Aorta (tissue), 5 donors: ENCODE measurements at regions not wholly inside any gene's neighbourhood (a gene's known extent, or its start where the extent isn't known, plus 50 kb on each side); places are given as distances from the start of the nearest gene placed in this dataset.
"Not testable (repeated sequence)": the region's sequence is repeated elsewhere in the genome, so short reads cannot be mapped to it uniquely, and the experiment has no call there.

Experiments used
- ATAC-seq: fragments of 200-7000 bp; cut with Tn5 transposase; one replicate; pipeline ENCODE4 v1.9.1; 2022; ENCODE audit warnings: moderate library complexity; ENCODE audit not compliant: low FRiP score
- DNase-seq, 2 donors: peaks; one replicate each; pipeline ENCODE4 v3.0.0-alpha.2; 2020
- H3K27ac ChIP-seq, 2 donors: one replicate each; pipeline ENCODE4 v1.5.1; 2013; ENCODE audit warnings: low read length in 2 of 2, mild to moderate bottlenecking in 2 of 2, moderate library complexity in 2 of 2, control low read depth in 1 of 2, inconsistent platforms in 1 of 2, low read depth in 1 of 2
- H3K27me3 ChIP-seq, 2 donors: one replicate each; pipeline ENCODE4 v1.6.1; 2013; ENCODE audit warnings: control low read depth in 1 of 2, low read length in 1 of 2, mild to moderate bottlenecking in 1 of 2, moderate library complexity in 1 of 2; ENCODE audit not compliant: insufficient read depth in 2 of 2, control insufficient read depth in 1 of 2
- H3K36me3 ChIP-seq, 2 donors: one replicate each; pipeline ENCODE4 v1.6.1; 2013; ENCODE audit warnings: control low read depth in 1 of 2, low read length in 1 of 2, mild to moderate bottlenecking in 1 of 2; ENCODE audit not compliant: insufficient read depth in 2 of 2, control insufficient read depth in 1 of 2
- H3K4me1 ChIP-seq, 2 donors: one replicate each; pipeline ENCODE4 v1.6.1; 2013; ENCODE audit warnings: low read length in 2 of 2, control low read depth in 1 of 2, mild to moderate bottlenecking in 1 of 2, moderate library complexity in 1 of 2; ENCODE audit not compliant: insufficient read depth in 2 of 2, control insufficient read depth in 1 of 2
- H3K4me3 ChIP-seq, 2 donors: one replicate each; pipeline ENCODE4 v1.5.1; 2013; ENCODE audit warnings: low read length in 2 of 2, control low read depth in 1 of 2, mild to moderate bottlenecking in 1 of 2
- H3K9me3 ChIP-seq: one replicate; pipeline ENCODE4 v1.6.1; 2013; ENCODE audit warnings: mild to moderate bottlenecking, low read length; ENCODE audit not compliant: control insufficient read depth
- WGBS, 2 donors: extraction: QIAGEN DNeasy Blood & Tissue Kit; methylation state at CpG; one replicate each; pipeline ENCODE4 v1.1.7; 2013; 5-methylcytosine and 5-hydroxymethylcytosine counted together
- intact Hi-C, 2 donors: fragments of 100-400 bp; cut with DNase I; formaldehyde crosslinking; loops; one replicate each; pipeline versions ENCODE4 v1.14.2 to v1.15.0; 2022
- donor health status: healthy with polysubstance abuse.
- donor health status: Bipolar disorder and iron deficiency.
- donor health status: DM: no; HTN: no; CAD: no.
- donor health status: DM: no; HTN: no; CAD: no.
- donor health status: DM: yes; HTN: yes; CAD: no.

DNA sequence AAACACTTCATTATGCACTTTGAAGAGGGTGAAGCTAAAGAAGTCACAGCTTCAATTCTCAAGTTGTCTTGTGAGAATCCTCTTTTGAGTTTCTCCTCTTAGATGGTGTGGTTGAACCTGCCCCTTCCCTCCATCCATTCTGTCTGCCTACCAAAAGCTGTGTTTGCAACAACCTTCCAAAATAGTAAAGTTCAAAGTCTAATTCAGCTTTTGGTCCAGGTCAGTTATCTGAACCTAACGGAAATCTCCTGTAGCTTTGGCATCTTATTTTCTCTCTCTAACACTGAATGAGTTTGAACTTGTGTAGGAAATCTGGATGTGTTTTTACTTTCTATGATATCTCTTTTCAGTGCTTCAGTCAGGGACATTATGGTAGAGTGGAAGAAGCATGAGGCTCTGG, 201.7 kb upstream of the AR start:
- intact Hi-C loops: no loop called here
- Histone ChIP-seq H3K4me1 (no peaks in the 10 kb centered on the region), H3K27me3 (no peaks in the 10 kb centered on the region), H3K36me3 (no peaks in the 10 kb centered on the region), H3K27ac (no peak overlapping the region), H3K9me3 (no peaks in the 10 kb centered on the region), H3K4me3 (no peak overlapping the region)
- no peak for DNase-seq
- WGBS, 2 donors: 62 to 89% methylated on average over 1 of the region's 1 CpG
- ATAC-seq: no peak

DNA sequence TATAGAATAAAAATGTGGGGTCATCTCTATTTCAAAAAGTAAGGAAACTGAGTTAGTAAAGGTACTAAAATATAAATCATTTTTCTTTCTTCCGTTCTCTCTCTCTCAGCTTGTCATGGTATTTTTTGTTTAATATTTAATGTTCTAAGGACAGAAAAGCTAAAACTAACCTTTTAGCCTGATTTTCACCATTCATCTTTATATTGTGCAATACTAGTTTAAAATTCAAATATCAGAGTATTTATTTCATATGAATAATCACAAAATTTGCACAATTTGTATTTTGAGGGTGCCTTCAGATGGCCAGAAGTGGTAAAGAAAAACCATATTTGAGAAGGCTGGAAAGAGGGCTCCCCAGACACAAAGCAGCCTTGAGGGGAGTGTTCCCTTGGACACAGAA, 197.6 kb upstream of the AR start:
- DNase-seq (no peak), ATAC-seq (no peak)
- H3K27me3 ChIP-seq: no peaks in the 10 kb centered on the region
- 76 to 98% methylated on average over 1 of the region's 1 CpG for WGBS, 2 donors
- intact Hi-C loops: no loop called here
- H3K27ac ChIP-seq: no peak overlapping the region
- H3K36me3 ChIP-seq: no peaks in the 10 kb centered on the region
- no peak overlapping the region for H3K4me3 ChIP-seq
- no peaks in the 10 kb centered on the region for H3K9me3 ChIP-seq
- H3K4me1 ChIP-seq: no peaks in the 10 kb centered on the region

- Histone ChIP-seq H3K27ac (no peak overlapping the region), H3K36me3 (no peaks in the 10 kb centered on the region), H3K9me3 (no peaks in the 10 kb centered on the region), H3K4me1 (no peaks in the 10 kb centered on the region), H3K27me3 (no peaks in the 10 kb centered on the region), H3K4me3 (no peak overlapping the region)
- 57 to 89% methylated on average over 1 of the region's 1 CpG for WGBS, 2 donors
- ATAC-seq (no peak), DNase-seq (no peak)
- intact Hi-C loops: no loop called here
Observed at GRCh38 chrX:67346667-67347066, 197.2 kb upstream of the AR start.

DNA sequence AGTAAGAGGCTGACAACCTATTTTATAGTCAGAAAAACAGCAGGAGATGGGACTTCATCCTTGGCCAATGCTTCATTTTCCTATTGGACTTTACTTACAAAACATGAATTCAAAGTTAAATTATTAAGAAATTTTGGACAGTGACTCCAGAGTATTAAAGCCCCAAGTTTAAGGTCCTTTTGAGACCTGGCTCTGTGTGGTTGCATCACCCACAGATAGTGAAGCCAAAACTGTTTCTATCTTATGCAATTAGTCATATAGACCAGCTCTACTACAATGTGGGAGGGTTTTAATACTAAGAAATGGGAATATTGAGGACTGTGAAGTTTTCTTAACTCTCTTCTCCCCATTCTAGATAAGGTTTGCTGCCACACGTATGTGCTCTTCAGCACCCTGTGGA, 196.7 kb upstream of the AR start:
- H3K9me3 ChIP-seq: no peaks in the 10 kb centered on the region
- DNase-seq (no peak), ATAC-seq (no peak)
- WGBS, 2 donors: 67 to 79% methylated on average over 1 of the region's 1 CpG
- H3K4me3 ChIP-seq: no peak overlapping the region
- intact Hi-C loops: no loop called here
- no peaks in the 10 kb centered on the region for H3K27me3 ChIP-seq
- no peak overlapping the region for H3K27ac ChIP-seq
- H3K36me3 ChIP-seq: no peaks in the 10 kb centered on the region
- H3K4me1 ChIP-seq: no peaks in the 10 kb centered on the region

DNA sequence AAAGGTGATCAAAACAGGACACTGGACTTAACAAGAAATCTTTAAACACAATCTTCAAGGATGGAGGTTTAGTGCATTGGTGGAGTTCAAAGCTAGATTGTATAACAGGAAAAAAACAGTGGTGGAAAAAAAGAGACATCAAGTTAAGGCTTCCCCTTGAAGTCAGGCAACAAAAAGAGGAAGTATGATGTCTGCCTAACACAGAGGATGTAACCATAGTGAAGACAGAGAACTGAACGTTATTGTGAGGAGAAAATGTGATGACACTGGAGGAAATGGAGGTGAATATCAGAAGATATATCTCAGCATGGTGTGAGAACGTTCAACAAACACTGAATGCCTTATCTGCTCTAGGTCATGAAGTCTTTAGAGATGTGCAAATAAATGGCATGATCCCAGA, 192.4 kb upstream of the AR start:
- no peaks in the 10 kb centered on the region for H3K4me1 ChIP-seq
- no peak overlapping the region for H3K27ac ChIP-seq
- H3K4me3 ChIP-seq: no peak overlapping the region
- no peaks in the 10 kb centered on the region for H3K27me3 ChIP-seq
- intact Hi-C loops: no loop called here
- ATAC-seq (no peak), DNase-seq (no peak)
- H3K36me3 ChIP-seq: no peaks in the 10 kb centered on the region
- 29 to 56% methylated on average over 2 of the region's 2 CpGs for whole genome bisulfite sequencing, 2 donors
- no peaks in the 10 kb centered on the region for H3K9me3 ChIP-seq

DNA sequence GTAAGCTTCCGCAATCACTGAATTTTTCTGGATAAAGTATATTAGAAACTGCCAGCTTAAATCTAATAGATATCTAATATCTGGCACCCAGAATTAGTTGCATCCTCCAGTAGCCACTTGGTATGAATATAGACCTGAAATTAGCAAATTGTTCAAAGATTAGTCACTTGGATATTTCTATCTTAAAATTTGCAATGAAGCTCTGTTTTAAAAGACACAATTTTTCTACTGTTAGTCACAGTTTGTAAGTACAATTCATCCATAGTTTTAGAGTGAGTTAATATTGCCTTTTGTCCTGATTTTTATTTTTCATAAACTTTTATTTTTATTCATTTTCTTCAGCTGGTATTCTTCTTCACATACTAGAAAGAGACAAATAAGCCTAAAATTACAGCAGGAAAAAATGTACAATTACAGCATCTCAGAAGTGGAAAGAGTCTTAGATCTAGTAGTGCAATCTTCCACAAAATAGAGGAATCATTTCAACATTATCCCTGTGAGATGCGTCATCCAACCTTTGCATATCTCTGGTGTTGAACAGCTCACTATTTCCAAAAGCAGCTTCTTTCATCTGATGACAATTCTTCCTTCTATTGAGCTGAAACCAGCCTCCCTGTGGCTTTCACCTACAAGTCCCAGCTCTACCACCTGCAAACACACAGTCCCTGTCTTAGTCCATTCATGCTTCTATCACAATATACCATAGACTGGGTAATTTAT, 190.0 kb upstream of the AR start:
- intact Hi-C loops: no loop called here
- Histone ChIP-seq H3K4me3 (no peak overlapping the region), H3K9me3 (no peaks in the 10 kb centered on the region), H3K4me1 (no peaks in the 10 kb centered on the region), H3K27me3 (no peaks in the 10 kb centered on the region), H3K36me3 (no peaks in the 10 kb centered on the region), H3K27ac (no peak overlapping the region)
- WGBS, 2 donors: 82 to 89% methylated on average over 2 of the region's 2 CpGs
- DNase-seq (no peak), ATAC-seq (no peak)

DNA sequence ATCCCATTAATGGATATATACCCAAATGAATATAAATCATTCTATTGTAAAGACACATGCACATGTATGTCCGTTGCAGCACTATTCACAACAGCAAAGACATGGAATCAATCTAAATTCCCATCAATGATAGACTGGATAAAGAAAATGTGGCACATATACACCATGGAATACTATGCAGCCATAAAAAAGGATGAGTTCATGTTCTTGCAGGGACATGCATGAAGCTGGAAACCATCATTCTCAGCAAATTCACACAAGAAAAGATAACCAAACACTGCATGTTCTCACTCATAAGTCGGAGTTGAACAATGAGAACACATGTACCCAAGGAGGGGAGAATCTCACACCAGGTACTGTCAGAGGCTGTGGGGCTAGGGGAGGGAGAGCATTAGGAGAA, 182.6 kb upstream of the AR start:
- H3K27me3 ChIP-seq, H3K36me3 ChIP-seq, ATAC-seq, H3K27ac ChIP-seq, H3K4me3 ChIP-seq, H3K9me3 ChIP-seq, H3K4me1 ChIP-seq, DNase-seq, intact Hi-C loops: not testable (repeated sequence)
- 74 to 85% methylated on average over 2 of the region's 2 CpGs for WGBS, 2 donors

- no peaks in the 10 kb centered on the region for H3K9me3 ChIP-seq
- DNase-seq (no peak), ATAC-seq (no peak)
- H3K27me3 ChIP-seq: no peaks in the 10 kb centered on the region
- H3K27ac ChIP-seq: no peak overlapping the region
- 66 to 89% methylated on average over 2 of the region's 2 CpGs for WGBS, 2 donors
- no peaks in the 10 kb centered on the region for H3K36me3 ChIP-seq
- intact Hi-C loops: no loop called here
- no peaks in the 10 kb centered on the region for H3K4me1 ChIP-seq
- H3K4me3 ChIP-seq: no peak overlapping the region
Observed at GRCh38 chrX:67384403-67384802, 159.4 kb upstream of the AR start.

DNA sequence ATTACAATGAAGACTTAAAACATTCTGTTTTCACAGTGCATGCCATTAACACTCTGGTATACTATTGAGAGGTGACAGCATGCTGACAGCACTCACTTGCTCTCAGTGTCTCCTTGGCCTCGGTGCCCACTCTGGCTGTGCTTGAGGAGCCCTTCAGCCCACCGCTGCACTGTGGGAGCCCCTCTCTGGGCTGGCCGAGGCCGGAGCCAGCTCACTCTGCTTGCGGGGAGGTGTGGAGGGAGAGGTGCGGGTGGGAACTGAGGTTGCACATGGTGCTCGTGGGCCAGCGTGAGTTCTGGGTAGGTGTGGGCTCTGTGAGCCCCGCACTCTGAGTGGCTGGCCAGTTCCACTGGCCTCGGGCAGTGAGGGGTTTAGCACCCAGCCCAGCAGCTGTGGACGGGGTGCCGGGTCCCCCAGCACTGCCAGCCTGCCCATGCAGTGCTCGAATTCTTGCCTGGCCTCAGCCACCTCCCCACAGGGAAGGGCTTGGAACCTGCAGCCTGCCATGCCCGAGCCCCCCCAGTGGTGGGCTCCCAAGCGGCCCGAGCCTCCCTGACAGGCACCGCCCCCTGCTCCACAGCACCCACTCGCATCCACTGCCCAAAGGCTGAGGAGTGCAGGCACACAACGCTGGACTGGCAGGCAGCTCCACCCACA, 135.3 kb upstream of the AR start:
- Histone ChIP-seq H3K27me3 (no peaks in the 10 kb centered on the region), H3K4me3 (no peak overlapping the region), H3K9me3 (no peaks in the 10 kb centered on the region), H3K4me1 (no peaks in the 10 kb centered on the region), H3K27ac (no peak overlapping the region), H3K36me3 (no peaks in the 10 kb centered on the region)
- 85 to 93% methylated on average over 17 to 19 of the region's 19 CpGs for WGBS, 2 donors
- intact Hi-C loops: no loop called here
- ATAC-seq (peak; percentile 11), DNase-seq (no peak)
